ENCODE measurements at regions not wholly inside any gene's neighbourhood (a gene's known extent, or its start where the extent isn't known, plus 50 kb on each side); places are given as distances from the start of the nearest gene placed in this dataset.

GRCh38 chr9:29198861-29199260, 1625.6 kb upstream of the C9orf72 start:
- Histone ChIP-seq H3K27ac (ENCODE audit: low read length) (no peak overlapping the region), H3K36me3 (ENCODE audit: control insufficient read depth, insufficient read depth, low read length) (no peaks in the 10 kb centered on the region), H3K4me3 (ENCODE audit: low read depth in 2 of 2, low read length in 2 of 2) (no peak overlapping the region), H3K4me1 (ENCODE audit: control insufficient read depth, insufficient read depth, low read length) (no peaks in the 10 kb centered on the region), H3K27me3 (ENCODE audit: control insufficient read depth, insufficient read depth, low read length) (no peaks in the 10 kb centered on the region), H3K9me3 (ENCODE audit: control insufficient read depth, insufficient read depth, low read depth, low read length) (no peaks in the 10 kb centered on the region; the same call in 1 of the 2 replicates)
- ChIA-PET CTCF (no interaction called here), POLR2A (no interaction called here)
- intact Hi-C loops (cut with micrococcal nuclease; ENCODE audit: unreplicated experiment) (no loop called here), in situ Hi-C loops (cut with HindIII; ENCODE audit: low pct_unique_long_range_greater_than_20kb, low sequenced_read_pairs) (no loop called here)
- DNase-seq (ENCODE audit: low read depth, low spot score) = no peak
- ATAC-seq = no peak
- BruUV-seq (replicated peaks) = no TSS peak
- TF ChIP-seq, protein P1, sequence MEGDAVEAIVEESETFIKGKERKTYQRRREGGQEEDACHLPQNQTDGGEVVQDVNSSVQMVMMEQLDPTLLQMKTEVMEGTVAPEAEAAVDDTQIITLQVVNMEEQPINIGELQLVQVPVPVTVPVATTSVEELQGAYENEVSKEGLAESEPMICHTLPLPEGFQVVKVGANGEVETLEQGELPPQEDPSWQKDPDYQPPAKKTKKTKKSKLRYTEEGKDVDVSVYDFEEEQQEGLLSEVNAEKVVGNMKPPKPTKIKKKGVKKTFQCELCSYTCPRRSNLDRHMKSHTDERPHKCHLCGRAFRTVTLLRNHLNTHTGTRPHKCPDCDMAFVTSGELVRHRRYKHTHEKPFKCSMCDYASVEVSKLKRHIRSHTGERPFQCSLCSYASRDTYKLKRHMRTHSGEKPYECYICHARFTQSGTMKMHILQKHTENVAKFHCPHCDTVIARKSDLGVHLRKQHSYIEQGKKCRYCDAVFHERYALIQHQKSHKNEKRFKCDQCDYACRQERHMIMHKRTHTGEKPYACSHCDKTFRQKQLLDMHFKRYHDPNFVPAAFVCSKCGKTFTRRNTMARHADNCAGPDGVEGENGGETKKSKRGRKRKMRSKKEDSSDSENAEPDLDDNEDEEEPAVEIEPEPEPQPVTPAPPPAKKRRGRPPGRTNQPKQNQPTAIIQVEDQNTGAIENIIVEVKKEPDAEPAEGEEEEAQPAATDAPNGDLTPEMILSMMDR (IDR thresholded peaks at IDR 0.05) = no peak
- no peak for TF ChIP-seq TCF7L2 (IDR thresholded peaks at IDR 0.05; ENCODE audit: low read depth, low read length)
- no peak for TF ChIP-seq REST (IDR thresholded peaks at IDR 0.05; ENCODE audit: insufficient read depth in 1 of 2, low read depth in 2 of 2, low read length in 1 of 2)
- no peak for TF ChIP-seq POLR2AphosphoS5 (IDR thresholded peaks at IDR 0.05; ENCODE audit: low read depth, low read length)
- TF ChIP-seq SIN3A (IDR thresholded peaks at IDR 0.05; ENCODE audit: borderline replicate concordance, insufficient read depth, low read depth, low read length) = no peak

GRCh38 chr9:29199975-29200374, 1626.7 kb upstream of the C9orf72 start:
- TF ChIP-seq TCF7L2 (IDR thresholded peaks at IDR 0.05; ENCODE audit: low read depth, low read length) (no peak), POLR2AphosphoS5 (IDR thresholded peaks at IDR 0.05; ENCODE audit: low read depth, low read length) (no peak), SIN3A (IDR thresholded peaks at IDR 0.05; ENCODE audit: borderline replicate concordance, insufficient read depth, low read depth, low read length) (no peak)
- TF ChIP-seq, protein P1 (IDR thresholded peaks at IDR 0.05) = no peak
- ChIA-PET CTCF (no interaction called here), POLR2A (no interaction called here)
- no peak overlapping the region for H3K4me3 ChIP-seq (ENCODE audit: low read depth in 2 of 2, low read length in 2 of 2)
- no TSS peak for BruUV-seq (replicated peaks)
- no peaks in the 10 kb centered on the region for H3K4me1 ChIP-seq (ENCODE audit: control insufficient read depth, insufficient read depth, low read length)
- intact Hi-C loops (cut with micrococcal nuclease; ENCODE audit: unreplicated experiment) (no loop called here), in situ Hi-C loops (cut with HindIII; ENCODE audit: low pct_unique_long_range_greater_than_20kb, low sequenced_read_pairs) (no loop called here)
- no peak for DNase-seq (ENCODE audit: low read depth, low spot score)
- H3K27me3 ChIP-seq (ENCODE audit: control insufficient read depth, insufficient read depth, low read length) = no peaks in the 10 kb centered on the region
- no peak overlapping the region for H3K27ac ChIP-seq (ENCODE audit: low read length)
- H3K9me3 ChIP-seq (ENCODE audit: control insufficient read depth, insufficient read depth, low read depth, low read length) = no peaks in the 10 kb centered on the region; the same call in 1 of the 2 replicates
- H3K36me3 ChIP-seq (ENCODE audit: control insufficient read depth, insufficient read depth, low read length) = no peaks in the 10 kb centered on the region
- no peak for ATAC-seq
